ENCODE measurements at regions not wholly inside any gene's neighbourhood (a gene's known extent, or its start where the extent isn't known, plus 50 kb on each side); places are given as distances from the start of the nearest gene placed in this dataset.

- TF ChIP-seq ZNF462 (CRISPR knock-in tag; IDR thresholded peaks at IDR 0.05): no peak
- TF ChIP-seq EZH2phosphoT487 (IDR thresholded peaks at IDR 0.05; ENCODE audit: unreplicated experiment): no peak
- no peak for TF ChIP-seq ZNF331 (CRISPR knock-in tag; IDR thresholded peaks at IDR 0.05; ENCODE audit: low read depth)
These were observed 104.9 kb upstream of the APCDD1 start (continued) for GRCh38 chr18:10349561-10349960.

- Histone ChIP-seq H3K4me3 (no peak overlapping the region), H3K27me3 (ENCODE audit: insufficient read depth) (no peaks in the 10 kb centered on the region), H3K27ac (ENCODE audit: low read depth) (no peak overlapping the region), H3K4me1 (ENCODE audit: insufficient read depth) (no peaks in the 10 kb centered on the region; the same call in 1 of the 2 replicates), H2AFZ (no peak overlapping the region), H3F3A (replicated peaks; ENCODE audit: low read depth) (no peaks in the 10 kb centered on the region), H4K20me1 (replicated peaks; ENCODE audit: insufficient read depth) (no peaks in the 10 kb centered on the region), H3K9me2 (ENCODE audit: insufficient read depth) (peaks cover 5% of the 10 kb centered on the region; the same call in 1 of the 2 replicates), H3K36me3 (ENCODE audit: insufficient read depth) (no peaks in the 10 kb centered on the region), H3K79me2 (replicated peaks; ENCODE audit: insufficient read depth) (no peaks in the 10 kb centered on the region), H3K4me2 (no peak overlapping the region)
- DNase-seq (ENCODE audit: low spot score) (no peak), ATAC-seq (peak; percentile 48; the same call in 1 of the 3 replicates)
- Mint-ChIP-seq H3K36me3 (ENCODE audit: low read depth) (no peaks in the 10 kb centered on the region), H3K27ac (no peak overlapping the region), H3K4me3 (no peak overlapping the region), H3K27me3 (ENCODE audit: insufficient read depth, low read depth, poor library complexity) (peaks cover 4% of the 10 kb centered on the region), H3K4me1 (peaks cover 3% of the 10 kb centered on the region), H3K9me3 (no peaks in the 10 kb centered on the region)
- TF ChIP-seq EZH2 (IDR thresholded peaks at IDR 0.05; ENCODE audit: low read depth, unreplicated experiment): no peak
- TF ChIP-seq CREB1 (CRISPR knock-in tag; IDR thresholded peaks at IDR 0.05; ENCODE audit: low read depth): no peak
- no peak for TF ChIP-seq CTCF (conservative IDR thresholded peaks at IDR 0.05; ENCODE audit: low read depth in 2 of 2)
These were observed 103.8 kb upstream of the APCDD1 start for GRCh38 chr18:10350661-10351060.
